ENCODE measurements at regions not wholly inside any gene's neighbourhood (a gene's known extent, or its start where the extent isn't known, plus 50 kb on each side); places are given as distances from the start of the nearest gene placed in this dataset.

DNA sequence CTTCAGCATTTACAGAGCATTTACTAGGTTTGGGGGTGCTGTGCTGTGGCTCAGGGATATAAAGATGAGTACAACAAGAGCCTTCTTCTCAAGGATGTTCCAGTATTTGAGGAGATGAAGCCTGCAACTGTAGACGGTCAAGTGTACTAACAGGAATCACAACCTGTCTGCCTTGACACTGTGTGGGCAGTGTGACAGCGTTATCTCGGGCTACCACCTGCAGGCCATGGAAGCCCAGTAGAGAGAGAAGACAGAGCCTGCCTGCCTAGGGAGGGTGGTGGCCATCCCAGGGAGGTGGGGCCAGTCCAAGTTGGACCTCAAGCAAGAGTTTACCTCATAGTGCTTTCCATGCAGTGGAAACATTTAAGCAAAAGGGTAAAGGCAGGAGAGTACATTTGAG, 215.1 kb upstream of the ASIC2 start:
- SMC1A ChIA-PET (ENCODE audit: uncharacterized antibody, unreplicated experiment) = no interaction called here
- WGBS (ENCODE audit: insufficient coverage, insufficient replicate concordance, low lambda C conversion rate, missing lambda C conversion rate) = 20% methylated on average over 3 of the region's 3 CpGs
- no peak overlapping the region for H3K27ac ChIP-seq (ENCODE audit: control insufficient read depth, insufficient read depth)
- no peaks in the 10 kb centered on the region for H3K36me3 ChIP-seq (ENCODE audit: control insufficient read depth in 2 of 2, insufficient read depth in 2 of 2, low read length in 1 of 2)
- intact Hi-C loops (cut with micrococcal nuclease; ENCODE audit: unreplicated experiment) = no loop called here
- H3K4me2 ChIP-seq (ENCODE audit: control insufficient read depth, insufficient read depth) = no peak overlapping the region
- RAD21 ChIA-PET (ENCODE audit: unreplicated experiment) = no interaction called here
- no peak overlapping the region for H3K4me3 ChIP-seq
- no peaks in the 10 kb centered on the region for H4K20me1 ChIP-seq (ENCODE audit: control insufficient read depth, insufficient read depth)
- POLR2A ChIA-PET = interaction anchor here (0.5 kb wide), 1 partner anchor 1083 kb away, joined by 7 read pairs; no protein-coding TSS in a partner anchor
- H3K9me3 ChIP-seq (replicated peaks; ENCODE audit: control insufficient read depth, insufficient read depth, low read length) = no peaks in the 10 kb centered on the region
- DNase-seq (ENCODE audit: low read depth, low spot score) (no peak), FAIRE-seq (no peak), ATAC-seq (no peak)
- no peaks in the 10 kb centered on the region for H3K79me2 ChIP-seq (ENCODE audit: control insufficient read depth, insufficient read depth, low read length)
- no TSS peak for BruUV-seq (replicated peaks)
- CTCF ChIA-PET = no interaction called here
- no peaks in the 10 kb centered on the region for H3K27me3 ChIP-seq (replicated peaks in 1 of 2; ENCODE audit: control insufficient read depth in 2 of 2, insufficient read depth in 2 of 2, low read length in 1 of 2)
- no peak for TF ChIP-seq RCOR1 (conservative IDR thresholded peaks at IDR 0.05; ENCODE audit: low read depth, low read length)
- TF ChIP-seq NFYA (IDR thresholded peaks at IDR 0.05; ENCODE audit: borderline replicate concordance, low read depth, low read length) = no peak
- TF ChIP-seq TCF3 (IDR thresholded peaks at IDR 0.05; ENCODE audit: borderline replicate concordance, insufficient read depth, low read depth, low read length) = no peak
- no peak for TF ChIP-seq EED (IDR thresholded peaks at IDR 0.05; ENCODE audit: low read depth)
- no peak for TF ChIP-seq PAX8 (IDR thresholded peaks at IDR 0.05)
- TF ChIP-seq HDGF (IDR thresholded peaks at IDR 0.05) = no peak
- no peak for TF ChIP-seq SPI1 (IDR thresholded peaks at IDR 0.05; ENCODE audit: borderline replicate concordance, insufficient read depth, low read depth, low read length)
- no peak for TF ChIP-seq SIX5 (IDR thresholded peaks at IDR 0.05; ENCODE audit: low read depth, low read length, severe bottlenecking)
- no peak for TF ChIP-seq ZBED1 (IDR thresholded peaks at IDR 0.05; ENCODE audit: borderline replicate concordance)
- TF ChIP-seq, protein P1, sequence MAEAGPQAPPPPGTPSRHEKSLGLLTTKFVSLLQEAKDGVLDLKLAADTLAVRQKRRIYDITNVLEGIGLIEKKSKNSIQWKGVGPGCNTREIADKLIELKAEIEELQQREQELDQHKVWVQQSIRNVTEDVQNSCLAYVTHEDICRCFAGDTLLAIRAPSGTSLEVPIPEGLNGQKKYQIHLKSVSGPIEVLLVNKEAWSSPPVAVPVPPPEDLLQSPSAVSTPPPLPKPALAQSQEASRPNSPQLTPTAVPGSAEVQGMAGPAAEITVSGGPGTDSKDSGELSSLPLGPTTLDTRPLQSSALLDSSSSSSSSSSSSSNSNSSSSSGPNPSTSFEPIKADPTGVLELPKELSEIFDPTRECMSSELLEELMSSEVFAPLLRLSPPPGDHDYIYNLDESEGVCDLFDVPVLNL (IDR thresholded peaks at IDR 0.05; ENCODE audit: low read depth, low read length) = no peak
- TF ChIP-seq BMI1 (IDR thresholded peaks at IDR 0.05; ENCODE audit: borderline replicate concordance) = no peak
- no peak overlapping the region for H2AFZ ChIP-seq (ENCODE audit: control insufficient read depth, low read depth, low read length)
- H3K4me1 ChIP-seq (ENCODE audit: control insufficient read depth, insufficient read depth, low read length) = no peaks in the 10 kb centered on the region
- in situ Hi-C loops (cut with MboI) = no loop called here
- no peak overlapping the region for H3K9ac ChIP-seq (ENCODE audit: control insufficient read depth, insufficient read depth, low read length)

All from GM12878 (cell line).